ENCODE measurements at regions not wholly inside any gene's neighbourhood (a gene's known extent, or its start where the extent isn't known, plus 50 kb on each side); places are given as distances from the start of the nearest gene placed in this dataset.

DNA sequence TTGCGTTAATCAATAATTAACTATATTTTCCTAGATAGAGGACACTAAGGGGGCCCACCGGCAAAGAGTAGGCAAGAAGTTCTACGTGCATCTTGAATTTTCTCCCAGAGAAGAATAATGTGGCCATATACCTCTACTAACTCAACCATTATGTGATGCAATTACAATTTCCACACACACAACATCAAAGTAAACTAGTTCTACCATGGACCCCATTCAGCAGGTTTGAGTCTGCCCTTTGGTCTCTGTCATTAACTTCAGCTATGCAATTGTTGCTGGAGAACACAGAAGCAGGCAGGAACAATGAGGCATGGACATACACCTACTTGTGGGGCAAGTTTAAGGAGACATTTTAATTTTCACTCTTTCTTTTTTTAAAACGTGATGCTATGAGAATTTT, 705.9 kb downstream of the PDCD6IP start:
- 0 out of 2 replicates have a peak, but pooled peaks cover 5% of the 10 kb centered on the region for H3K9me3 Mint-ChIP-seq

More for the DNA sequence above, 705.9 kb downstream of the PDCD6IP start:
- Mint-ChIP-seq H3K4me3 (no peak overlapping the region), H3K4me1 (peaks cover 2% of the 10 kb centered on the region; the same call in 1 of the 2 replicates), H3K27ac (no peak overlapping the region), H3K36me3 (no peaks in the 10 kb centered on the region), H3K27me3 (ENCODE audit: low read depth) (no peaks in the 10 kb centered on the region)
- DNase-seq (ENCODE audit: low spot score) = no peak
- POLR2A ChIA-PET = no interaction called here
- TF ChIP-seq, protein P1, sequence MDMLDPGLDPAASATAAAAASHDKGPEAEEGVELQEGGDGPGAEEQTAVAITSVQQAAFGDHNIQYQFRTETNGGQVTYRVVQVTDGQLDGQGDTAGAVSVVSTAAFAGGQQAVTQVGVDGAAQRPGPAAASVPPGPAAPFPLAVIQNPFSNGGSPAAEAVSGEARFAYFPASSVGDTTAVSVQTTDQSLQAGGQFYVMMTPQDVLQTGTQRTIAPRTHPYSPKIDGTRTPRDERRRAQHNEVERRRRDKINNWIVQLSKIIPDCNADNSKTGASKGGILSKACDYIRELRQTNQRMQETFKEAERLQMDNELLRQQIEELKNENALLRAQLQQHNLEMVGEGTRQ (CRISPR knock-in tag; IDR thresholded peaks at IDR 0.05) = no peak
- TF ChIP-seq TEAD4 (CRISPR knock-in tag; IDR thresholded peaks at IDR 0.05) = no peak
- TF ChIP-seq ESRRA (CRISPR knock-in tag; IDR thresholded peaks at IDR 0.05; ENCODE audit: borderline replicate concordance) = no peak
- TF ChIP-seq, protein P2, sequence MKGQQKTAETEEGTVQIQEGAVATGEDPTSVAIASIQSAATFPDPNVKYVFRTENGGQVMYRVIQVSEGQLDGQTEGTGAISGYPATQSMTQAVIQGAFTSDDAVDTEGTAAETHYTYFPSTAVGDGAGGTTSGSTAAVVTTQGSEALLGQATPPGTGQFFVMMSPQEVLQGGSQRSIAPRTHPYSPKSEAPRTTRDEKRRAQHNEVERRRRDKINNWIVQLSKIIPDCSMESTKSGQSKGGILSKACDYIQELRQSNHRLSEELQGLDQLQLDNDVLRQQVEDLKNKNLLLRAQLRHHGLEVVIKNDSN (CRISPR knock-in tag; IDR thresholded peaks at IDR 0.05) = no peak
- TF ChIP-seq, protein P3, sequence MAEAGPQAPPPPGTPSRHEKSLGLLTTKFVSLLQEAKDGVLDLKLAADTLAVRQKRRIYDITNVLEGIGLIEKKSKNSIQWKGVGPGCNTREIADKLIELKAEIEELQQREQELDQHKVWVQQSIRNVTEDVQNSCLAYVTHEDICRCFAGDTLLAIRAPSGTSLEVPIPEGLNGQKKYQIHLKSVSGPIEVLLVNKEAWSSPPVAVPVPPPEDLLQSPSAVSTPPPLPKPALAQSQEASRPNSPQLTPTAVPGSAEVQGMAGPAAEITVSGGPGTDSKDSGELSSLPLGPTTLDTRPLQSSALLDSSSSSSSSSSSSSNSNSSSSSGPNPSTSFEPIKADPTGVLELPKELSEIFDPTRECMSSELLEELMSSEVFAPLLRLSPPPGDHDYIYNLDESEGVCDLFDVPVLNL (CRISPR knock-in tag; IDR thresholded peaks at IDR 0.05; ENCODE audit: borderline replicate concordance, low read depth) = no peak
- TF ChIP-seq ZNF263 (CRISPR knock-in tag; IDR thresholded peaks at IDR 0.05; ENCODE audit: low read depth) = no peak
- TF ChIP-seq SMAD4 (CRISPR knock-in tag; IDR thresholded peaks at IDR 0.05) = no peak
- no peak for TF ChIP-seq ZNF416 (CRISPR knock-in tag; IDR thresholded peaks at IDR 0.05)
- TF ChIP-seq FOXJ3 (CRISPR knock-in tag; IDR thresholded peaks at IDR 0.05; ENCODE audit: borderline replicate concordance) = no peak
- TF ChIP-seq, protein P4, sequence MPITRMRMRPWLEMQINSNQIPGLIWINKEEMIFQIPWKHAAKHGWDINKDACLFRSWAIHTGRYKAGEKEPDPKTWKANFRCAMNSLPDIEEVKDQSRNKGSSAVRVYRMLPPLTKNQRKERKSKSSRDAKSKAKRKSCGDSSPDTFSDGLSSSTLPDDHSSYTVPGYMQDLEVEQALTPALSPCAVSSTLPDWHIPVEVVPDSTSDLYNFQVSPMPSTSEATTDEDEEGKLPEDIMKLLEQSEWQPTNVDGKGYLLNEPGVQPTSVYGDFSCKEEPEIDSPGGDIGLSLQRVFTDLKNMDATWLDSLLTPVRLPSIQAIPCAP (CRISPR knock-in tag; IDR thresholded peaks at IDR 0.05) = no peak
- no peak for TF ChIP-seq SOX15 (CRISPR knock-in tag; IDR thresholded peaks at IDR 0.05)
- TF ChIP-seq, protein P5, sequence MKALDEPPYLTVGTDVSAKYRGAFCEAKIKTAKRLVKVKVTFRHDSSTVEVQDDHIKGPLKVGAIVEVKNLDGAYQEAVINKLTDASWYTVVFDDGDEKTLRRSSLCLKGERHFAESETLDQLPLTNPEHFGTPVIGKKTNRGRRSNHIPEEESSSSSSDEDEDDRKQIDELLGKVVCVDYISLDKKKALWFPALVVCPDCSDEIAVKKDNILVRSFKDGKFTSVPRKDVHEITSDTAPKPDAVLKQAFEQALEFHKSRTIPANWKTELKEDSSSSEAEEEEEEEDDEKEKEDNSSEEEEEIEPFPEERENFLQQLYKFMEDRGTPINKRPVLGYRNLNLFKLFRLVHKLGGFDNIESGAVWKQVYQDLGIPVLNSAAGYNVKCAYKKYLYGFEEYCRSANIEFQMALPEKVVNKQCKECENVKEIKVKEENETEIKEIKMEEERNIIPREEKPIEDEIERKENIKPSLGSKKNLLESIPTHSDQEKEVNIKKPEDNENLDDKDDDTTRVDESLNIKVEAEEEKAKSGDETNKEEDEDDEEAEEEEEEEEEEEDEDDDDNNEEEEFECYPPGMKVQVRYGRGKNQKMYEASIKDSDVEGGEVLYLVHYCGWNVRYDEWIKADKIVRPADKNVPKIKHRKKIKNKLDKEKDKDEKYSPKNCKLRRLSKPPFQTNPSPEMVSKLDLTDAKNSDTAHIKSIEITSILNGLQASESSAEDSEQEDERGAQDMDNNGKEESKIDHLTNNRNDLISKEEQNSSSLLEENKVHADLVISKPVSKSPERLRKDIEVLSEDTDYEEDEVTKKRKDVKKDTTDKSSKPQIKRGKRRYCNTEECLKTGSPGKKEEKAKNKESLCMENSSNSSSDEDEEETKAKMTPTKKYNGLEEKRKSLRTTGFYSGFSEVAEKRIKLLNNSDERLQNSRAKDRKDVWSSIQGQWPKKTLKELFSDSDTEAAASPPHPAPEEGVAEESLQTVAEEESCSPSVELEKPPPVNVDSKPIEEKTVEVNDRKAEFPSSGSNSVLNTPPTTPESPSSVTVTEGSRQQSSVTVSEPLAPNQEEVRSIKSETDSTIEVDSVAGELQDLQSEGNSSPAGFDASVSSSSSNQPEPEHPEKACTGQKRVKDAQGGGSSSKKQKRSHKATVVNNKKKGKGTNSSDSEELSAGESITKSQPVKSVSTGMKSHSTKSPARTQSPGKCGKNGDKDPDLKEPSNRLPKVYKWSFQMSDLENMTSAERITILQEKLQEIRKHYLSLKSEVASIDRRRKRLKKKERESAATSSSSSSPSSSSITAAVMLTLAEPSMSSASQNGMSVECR (CRISPR knock-in tag; IDR thresholded peaks at IDR 0.05; ENCODE audit: borderline replicate concordance) = no peak
- no peak for TF ChIP-seq EMX1 (CRISPR knock-in tag; IDR thresholded peaks at IDR 0.05)
- TF ChIP-seq, protein P6, sequence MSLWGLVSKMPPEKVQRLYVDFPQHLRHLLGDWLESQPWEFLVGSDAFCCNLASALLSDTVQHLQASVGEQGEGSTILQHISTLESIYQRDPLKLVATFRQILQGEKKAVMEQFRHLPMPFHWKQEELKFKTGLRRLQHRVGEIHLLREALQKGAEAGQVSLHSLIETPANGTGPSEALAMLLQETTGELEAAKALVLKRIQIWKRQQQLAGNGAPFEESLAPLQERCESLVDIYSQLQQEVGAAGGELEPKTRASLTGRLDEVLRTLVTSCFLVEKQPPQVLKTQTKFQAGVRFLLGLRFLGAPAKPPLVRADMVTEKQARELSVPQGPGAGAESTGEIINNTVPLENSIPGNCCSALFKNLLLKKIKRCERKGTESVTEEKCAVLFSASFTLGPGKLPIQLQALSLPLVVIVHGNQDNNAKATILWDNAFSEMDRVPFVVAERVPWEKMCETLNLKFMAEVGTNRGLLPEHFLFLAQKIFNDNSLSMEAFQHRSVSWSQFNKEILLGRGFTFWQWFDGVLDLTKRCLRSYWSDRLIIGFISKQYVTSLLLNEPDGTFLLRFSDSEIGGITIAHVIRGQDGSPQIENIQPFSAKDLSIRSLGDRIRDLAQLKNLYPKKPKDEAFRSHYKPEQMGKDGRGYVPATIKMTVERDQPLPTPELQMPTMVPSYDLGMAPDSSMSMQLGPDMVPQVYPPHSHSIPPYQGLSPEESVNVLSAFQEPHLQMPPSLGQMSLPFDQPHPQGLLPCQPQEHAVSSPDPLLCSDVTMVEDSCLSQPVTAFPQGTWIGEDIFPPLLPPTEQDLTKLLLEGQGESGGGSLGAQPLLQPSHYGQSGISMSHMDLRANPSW (CRISPR knock-in tag; conservative IDR thresholded peaks at IDR 0.05; ENCODE audit: low read depth) = no peak
- TF ChIP-seq, protein P7, sequence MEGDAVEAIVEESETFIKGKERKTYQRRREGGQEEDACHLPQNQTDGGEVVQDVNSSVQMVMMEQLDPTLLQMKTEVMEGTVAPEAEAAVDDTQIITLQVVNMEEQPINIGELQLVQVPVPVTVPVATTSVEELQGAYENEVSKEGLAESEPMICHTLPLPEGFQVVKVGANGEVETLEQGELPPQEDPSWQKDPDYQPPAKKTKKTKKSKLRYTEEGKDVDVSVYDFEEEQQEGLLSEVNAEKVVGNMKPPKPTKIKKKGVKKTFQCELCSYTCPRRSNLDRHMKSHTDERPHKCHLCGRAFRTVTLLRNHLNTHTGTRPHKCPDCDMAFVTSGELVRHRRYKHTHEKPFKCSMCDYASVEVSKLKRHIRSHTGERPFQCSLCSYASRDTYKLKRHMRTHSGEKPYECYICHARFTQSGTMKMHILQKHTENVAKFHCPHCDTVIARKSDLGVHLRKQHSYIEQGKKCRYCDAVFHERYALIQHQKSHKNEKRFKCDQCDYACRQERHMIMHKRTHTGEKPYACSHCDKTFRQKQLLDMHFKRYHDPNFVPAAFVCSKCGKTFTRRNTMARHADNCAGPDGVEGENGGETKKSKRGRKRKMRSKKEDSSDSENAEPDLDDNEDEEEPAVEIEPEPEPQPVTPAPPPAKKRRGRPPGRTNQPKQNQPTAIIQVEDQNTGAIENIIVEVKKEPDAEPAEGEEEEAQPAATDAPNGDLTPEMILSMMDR (IDR thresholded peaks at IDR 0.05) = no peak
- TF ChIP-seq, protein P8, sequence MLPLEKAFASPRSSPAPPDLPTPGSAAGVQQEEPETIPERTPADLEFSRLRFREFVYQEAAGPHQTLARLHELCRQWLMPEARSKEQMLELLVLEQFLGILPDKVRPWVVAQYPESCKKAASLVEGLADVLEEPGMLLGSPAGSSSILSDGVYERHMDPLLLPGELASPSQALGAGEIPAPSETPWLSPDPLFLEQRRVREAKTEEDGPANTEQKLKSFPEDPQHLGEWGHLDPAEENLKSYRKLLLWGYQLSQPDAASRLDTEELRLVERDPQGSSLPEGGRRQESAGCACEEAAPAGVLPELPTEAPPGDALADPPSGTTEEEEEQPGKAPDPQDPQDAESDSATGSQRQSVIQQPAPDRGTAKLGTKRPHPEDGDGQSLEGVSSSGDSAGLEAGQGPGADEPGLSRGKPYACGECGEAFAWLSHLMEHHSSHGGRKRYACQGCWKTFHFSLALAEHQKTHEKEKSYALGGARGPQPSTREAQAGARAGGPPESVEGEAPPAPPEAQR (CRISPR knock-in tag; IDR thresholded peaks at IDR 0.05) = no peak
- TF ChIP-seq, protein P9, sequence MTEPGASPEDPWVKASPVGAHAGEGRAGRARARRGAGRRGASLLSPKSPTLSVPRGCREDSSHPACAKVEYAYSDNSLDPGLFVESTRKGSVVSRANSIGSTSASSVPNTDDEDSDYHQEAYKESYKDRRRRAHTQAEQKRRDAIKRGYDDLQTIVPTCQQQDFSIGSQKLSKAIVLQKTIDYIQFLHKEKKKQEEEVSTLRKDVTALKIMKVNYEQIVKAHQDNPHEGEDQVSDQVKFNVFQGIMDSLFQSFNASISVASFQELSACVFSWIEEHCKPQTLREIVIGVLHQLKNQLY (CRISPR knock-in tag; IDR thresholded peaks at IDR 0.05) = no peak
- TF ChIP-seq NR3C1 (CRISPR knock-in tag; conservative IDR thresholded peaks at IDR 0.05; ENCODE audit: low read depth) = no peak
- no peak for ATAC-seq
- CTCF ChIA-PET = no interaction called here

Data from WTC11 (cell line).